C4-2B (cell line): ENCODE measurements at regions not wholly inside any gene's neighbourhood (a gene's known extent, or its start where the extent isn't known, plus 50 kb on each side); places are given as distances from the start of the nearest gene placed in this dataset.

Experiments used
- CTCF ChIP-seq: fragments of 450-650 bp; conservative IDR thresholded peaks from 2 replicates; pipeline ENCODE4 v1.5.1; 2017; ENCODE audit warnings: mild to moderate bottlenecking
- ZFX ChIP-seq: fragments of 450-650 bp; IDR thresholded peaks from 2 replicates; pipeline ENCODE4 v1.6.1; 2017

GRCh38 chr5:2005101-2006041 lies 122.6 kb upstream of the IRX4 start:
- no peak for TF ChIP-seq CTCF
- TF ChIP-seq ZFX, result no peak
